A673 (cell line): ENCODE measurements at regions not wholly inside any gene's neighbourhood (a gene's known extent, or its start where the extent isn't known, plus 50 kb on each side); places are given as distances from the start of the nearest gene placed in this dataset.

ENCODE experiments used
- BruUV-seq: library from RNA; stranded (reverse); fragments of 400-500 nt; replicated peaks from 2 replicates; lab custom pipeline; 2021; lab: Mats Ljungman, UMichigan
- CTCF ChIA-PET: fragments of 300-600 bp; sonication (Branson Sonifier 250); formaldehyde crosslinking; loops from one replicate; lab custom pipeline; 2022; ENCODE audit warnings: antibody characterized with exemption; lab: Charles Lee
- POLR2A ChIA-PET: fragments of 300-600 bp; sonication (Branson Sonifier 250); formaldehyde crosslinking; loops from one replicate; lab custom pipeline; 2022; ENCODE audit warnings: antibody characterized with exemption; ENCODE audit not compliant: low non-redundant PET; lab: Charles Lee
- DNase-seq: peaks from one replicate; pipeline ENCODE4 v3.0.0-alpha.2; 2015; ENCODE audit warnings: low spot score
- H3K27ac ChIP-seq: fragments of 200-600 bp; sonication (generic); 2 replicates; pipeline ENCODE4 v1.5.1; 2016; ENCODE audit warnings: mixed run types, low read depth, mild to moderate bottlenecking, mixed read lengths, antibody characterized with exemption, low read length; ENCODE audit not compliant: poor library complexity, severe bottlenecking
- H3K27me3 ChIP-seq: fragments of 200-600 bp; sonication (generic); replicated peaks from 2 replicates; pipeline ENCODE4 v1.6.1; 2017; ENCODE audit warnings: mixed run types, low read depth, mild to moderate bottlenecking, mixed read lengths, antibody characterized with exemption, low read length; ENCODE audit not compliant: insufficient read depth, poor library complexity
- H3K36me3 ChIP-seq: fragments of 200-600 bp; sonication (generic); 2 replicates; pipeline ENCODE4 v1.6.1; 2016; ENCODE audit warnings: mixed run types, mild to moderate bottlenecking, mixed read lengths, antibody characterized with exemption, low read length; ENCODE audit not compliant: insufficient read depth, poor library complexity, severe bottlenecking
- H3K4me1 ChIP-seq: fragments of 200-600 bp; sonication (generic); 2 replicates; pipeline ENCODE4 v1.6.1; 2017; ENCODE audit warnings: mixed run types, mild to moderate bottlenecking, mixed read lengths, antibody characterized with exemption, low read length; ENCODE audit not compliant: insufficient read depth, poor library complexity, severe bottlenecking
- H3K4me3 ChIP-seq: fragments of 200-600 bp; sonication (generic); 2 replicates; pipeline ENCODE4 v1.5.1; 2016; ENCODE audit warnings: low read depth, mixed run types, mild to moderate bottlenecking, mixed read lengths, low read length; ENCODE audit not compliant: poor library complexity, severe bottlenecking
- H3K9me3 ChIP-seq: fragments of 200-600 bp; sonication (generic); 2 replicates; pipeline ENCODE4 v1.6.1; 2016; ENCODE audit warnings: mixed run types, low read depth, mild to moderate bottlenecking, mixed read lengths, antibody characterized with exemption, low read length; ENCODE audit not compliant: poor library complexity, severe bottlenecking
- EZH2 ChIP-seq: fragments of 200-600 bp; sonication (generic); IDR thresholded peaks from 2 replicates; pipeline ENCODE4 v1.6.1; 2017; ENCODE audit warnings: borderline replicate concordance, low read depth, mild to moderate bottlenecking, mixed read lengths, antibody characterized with exemption, low read length; ENCODE audit not compliant: poor library complexity, severe bottlenecking
- intact Hi-C: fragments of 100-400 bp; cut with micrococcal nuclease; formaldehyde crosslinking; loops from one replicate; pipeline ENCODE4 v1.10.0; 2022; ENCODE audit not compliant: unreplicated experiment
- TF ChIP-seq, protein P1 (sequence below): fragments of 300-800, 200-600 bp; sonication (generic); conservative IDR thresholded peaks from 2 replicates; pipeline ENCODE4 v1.5.1; 2017; ENCODE audit warnings: low read depth, mild to moderate bottlenecking, antibody characterized with exemption, low read length, moderate library complexity, mixed read lengths

DNA sequence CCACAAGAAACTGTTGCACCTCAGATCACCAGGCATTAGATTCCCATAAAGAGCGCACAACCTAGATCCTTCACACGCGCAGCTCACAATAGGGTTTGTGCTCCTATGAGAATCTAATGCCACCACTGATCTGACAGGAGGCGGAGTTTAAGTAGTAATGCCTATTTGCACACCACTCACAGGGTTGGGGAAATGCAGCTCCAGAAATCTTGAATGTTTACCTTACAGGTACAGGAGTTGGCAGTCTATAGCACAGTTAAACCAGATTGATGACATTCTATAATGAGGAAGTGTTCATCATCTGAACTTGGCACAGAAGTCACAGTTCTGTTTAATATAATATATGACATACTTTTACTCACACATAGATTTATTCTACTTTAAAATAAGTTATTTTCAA lies 732.2 kb upstream of the ZNF608 start:
- Histone ChIP-seq H3K9me3 (no peaks in the 10 kb centered on the region), H3K4me3 (no peak overlapping the region), H3K36me3 (no peaks in the 10 kb centered on the region), H3K27me3 (peaks cover 17% of the 10 kb centered on the region), H3K27ac (no peak overlapping the region), H3K4me1 (peaks cover 11% of the 10 kb centered on the region)
- intact Hi-C loops, result no loop called here
- POLR2A ChIA-PET, result no interaction called here
- TF ChIP-seq EZH2, result no peak
- TF ChIP-seq, protein P1, sequence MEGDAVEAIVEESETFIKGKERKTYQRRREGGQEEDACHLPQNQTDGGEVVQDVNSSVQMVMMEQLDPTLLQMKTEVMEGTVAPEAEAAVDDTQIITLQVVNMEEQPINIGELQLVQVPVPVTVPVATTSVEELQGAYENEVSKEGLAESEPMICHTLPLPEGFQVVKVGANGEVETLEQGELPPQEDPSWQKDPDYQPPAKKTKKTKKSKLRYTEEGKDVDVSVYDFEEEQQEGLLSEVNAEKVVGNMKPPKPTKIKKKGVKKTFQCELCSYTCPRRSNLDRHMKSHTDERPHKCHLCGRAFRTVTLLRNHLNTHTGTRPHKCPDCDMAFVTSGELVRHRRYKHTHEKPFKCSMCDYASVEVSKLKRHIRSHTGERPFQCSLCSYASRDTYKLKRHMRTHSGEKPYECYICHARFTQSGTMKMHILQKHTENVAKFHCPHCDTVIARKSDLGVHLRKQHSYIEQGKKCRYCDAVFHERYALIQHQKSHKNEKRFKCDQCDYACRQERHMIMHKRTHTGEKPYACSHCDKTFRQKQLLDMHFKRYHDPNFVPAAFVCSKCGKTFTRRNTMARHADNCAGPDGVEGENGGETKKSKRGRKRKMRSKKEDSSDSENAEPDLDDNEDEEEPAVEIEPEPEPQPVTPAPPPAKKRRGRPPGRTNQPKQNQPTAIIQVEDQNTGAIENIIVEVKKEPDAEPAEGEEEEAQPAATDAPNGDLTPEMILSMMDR, result no peak
- CTCF ChIA-PET, result no interaction called here
- DNase-seq, result no peak
- BruUV-seq, result no TSS peak

DNA sequence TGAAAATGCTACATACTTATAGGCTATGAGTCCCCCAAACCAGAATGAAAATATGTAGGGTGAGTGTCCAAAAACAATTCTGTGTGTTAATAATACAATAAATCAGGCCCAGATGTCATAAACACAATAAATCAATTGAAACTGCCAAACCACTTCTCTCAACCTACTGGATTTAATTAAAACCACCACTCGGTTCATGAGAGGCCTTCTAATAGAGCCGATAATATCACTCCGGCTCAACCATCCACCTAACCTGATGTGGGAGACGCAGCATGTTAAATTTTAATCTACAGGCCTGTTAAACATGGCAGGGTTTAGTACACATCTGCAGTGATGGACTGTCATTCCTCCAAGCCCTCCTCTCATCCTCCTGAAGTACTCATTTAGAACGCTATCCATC lies 734.5 kb upstream of the ZNF608 start:
- intact Hi-C loops, result loop anchor here (10.0 kb wide), 1 partner anchor 476 kb away; no protein-coding TSS in a partner anchor
- ChIA-PET CTCF (no interaction called here), POLR2A (no interaction called here)
- Histone ChIP-seq H3K4me3 (no peak overlapping the region), H3K27me3 (peaks cover 8% of the 10 kb centered on the region), H3K9me3 (no peaks in the 10 kb centered on the region), H3K36me3 (no peaks in the 10 kb centered on the region), H3K4me1 (peaks cover 34% of the 10 kb centered on the region), H3K27ac (no peak overlapping the region)
- BruUV-seq, result no TSS peak
- no peak for DNase-seq
- TF ChIP-seq EZH2, result no peak
- TF ChIP-seq, protein P1, result no peak

DNA sequence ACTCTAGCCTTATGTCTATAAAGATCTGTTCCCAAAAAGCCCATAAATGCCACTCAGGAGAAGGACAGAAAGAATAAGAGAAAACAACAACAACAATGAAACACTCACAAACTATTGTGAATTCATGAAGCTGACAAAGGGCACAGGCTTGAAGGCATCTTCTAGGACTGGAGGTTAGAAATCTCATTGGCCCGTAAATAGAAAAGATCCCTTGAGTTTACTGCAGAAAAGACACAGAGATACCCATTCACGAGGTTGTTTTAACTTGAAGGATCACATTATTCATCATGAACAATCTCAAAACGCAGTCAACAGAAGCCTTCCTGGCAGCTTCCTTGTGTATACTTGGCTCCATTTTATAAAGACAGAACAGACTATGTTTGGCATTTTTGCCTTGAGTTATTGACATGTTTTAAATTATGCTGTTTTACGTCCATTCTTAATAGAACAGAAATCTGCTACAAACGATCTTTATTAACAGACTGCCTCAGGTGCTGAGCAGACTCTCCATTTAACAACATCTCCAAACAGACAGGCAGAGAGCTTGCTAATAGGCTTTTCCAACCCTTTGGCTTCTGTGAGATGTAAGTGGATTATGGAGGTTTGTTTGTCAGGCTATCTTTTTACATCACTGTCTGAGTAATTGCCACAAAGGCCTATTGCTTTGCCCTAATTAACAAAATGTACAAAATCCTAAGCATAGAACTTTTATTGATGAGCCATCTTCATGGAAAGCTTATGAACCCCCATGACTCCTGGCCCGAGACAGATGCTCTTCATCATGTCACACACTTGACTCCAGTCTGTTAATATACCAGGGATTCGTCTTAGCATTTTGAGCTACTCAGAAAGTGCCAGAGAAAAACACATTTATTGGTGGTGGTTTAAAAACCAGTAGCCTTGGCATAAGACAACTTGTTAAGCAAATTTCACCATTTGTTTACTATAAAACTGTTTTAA lies 735.3 kb upstream of the ZNF608 start:
- Histone ChIP-seq H3K36me3 (no peaks in the 10 kb centered on the region), H3K4me3 (no peak overlapping the region), H3K27ac (no peak overlapping the region), H3K9me3 (no peaks in the 10 kb centered on the region), H3K27me3 (peaks cover under 1% of the 10 kb centered on the region), H3K4me1 (peaks cover 43% of the 10 kb centered on the region)
- POLR2A ChIA-PET, result no interaction called here
- peak; percentile 37 for DNase-seq
- intact Hi-C loops, result loop anchor here (10.0 kb wide), 1 partner anchor 477 kb away; no protein-coding TSS in a partner anchor
- no TSS peak for BruUV-seq
- CTCF ChIA-PET, result no interaction called here
- no peak for TF ChIP-seq EZH2
- TF ChIP-seq, protein P1, result no peak
